HAP-1 (cell line): ENCODE measurements at regions not wholly inside any gene's neighbourhood (a gene's known extent, or its start where the extent isn't known, plus 50 kb on each side); places are given as distances from the start of the nearest gene placed in this dataset.

ENCODE experiments used
- DNase-seq, 2 experiments: peaks; one replicate each; pipeline ENCODE4 v3.0.0-alpha.2; 2016 to 2020; ENCODE audit warnings: low spot score in 2 of 2
- H3K27me3 ChIP-seq: fragments of 250-450 bp; sonication (Bioruptor Pico); 2 replicates; pipeline ENCODE4 v1.5.1; 2020; ENCODE audit warnings: low read depth, mild to moderate bottlenecking, moderate library complexity
- H3K36me3 ChIP-seq: fragments of 250-450 bp; sonication (Bioruptor Pico); replicated peaks from 2 replicates; pipeline ENCODE4 v1.5.1; 2020; ENCODE audit warnings: mild to moderate bottlenecking
- H3K4me1 ChIP-seq: fragments of 250-450 bp; sonication (Bioruptor Pico); 2 replicates; pipeline ENCODE4 v1.5.1; 2020; ENCODE audit warnings: mild to moderate bottlenecking
- H3K4me3 ChIP-seq: fragments of 250-450 bp; sonication (Bioruptor Pico); 2 replicates; pipeline ENCODE4 v1.5.1; 2020; ENCODE audit warnings: mild to moderate bottlenecking, moderate library complexity
- H3K9me3 ChIP-seq: fragments of 250-450 bp; sonication (Bioruptor Pico); 2 replicates; pipeline ENCODE4 v1.5.1; 2020; ENCODE audit warnings: mild to moderate bottlenecking, moderate library complexity
- in situ Hi-C: fragments of 300-500 bp; cut with MboI; formaldehyde crosslinking; loops from 3 replicates; pipeline ENCODE4 v1.14.3; 2020; ENCODE audit warnings: low sequenced_read_pairs, inconsistent platforms, mixed read lengths

DNA sequence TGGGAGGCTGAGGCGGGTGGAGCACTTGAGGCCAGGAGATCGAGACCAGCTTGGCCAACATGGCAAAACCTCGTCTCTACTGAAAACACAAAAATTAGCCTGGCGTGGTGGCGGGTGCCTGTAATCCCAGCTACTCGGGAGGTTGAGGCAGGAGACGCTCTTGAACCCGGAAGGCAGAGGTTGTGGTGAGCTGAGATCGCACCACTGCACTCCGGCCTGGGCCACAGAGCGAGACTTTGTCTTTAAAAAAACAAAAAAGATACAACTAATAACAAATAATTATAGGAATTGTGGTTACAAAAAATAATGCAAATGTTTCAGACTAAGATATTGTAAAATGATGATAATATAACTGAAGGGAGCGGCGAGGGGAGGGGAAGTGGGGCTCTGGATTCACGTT, 90.3 kb upstream of the RTL6 start:
- in situ Hi-C loops = no loop called here

DNA sequence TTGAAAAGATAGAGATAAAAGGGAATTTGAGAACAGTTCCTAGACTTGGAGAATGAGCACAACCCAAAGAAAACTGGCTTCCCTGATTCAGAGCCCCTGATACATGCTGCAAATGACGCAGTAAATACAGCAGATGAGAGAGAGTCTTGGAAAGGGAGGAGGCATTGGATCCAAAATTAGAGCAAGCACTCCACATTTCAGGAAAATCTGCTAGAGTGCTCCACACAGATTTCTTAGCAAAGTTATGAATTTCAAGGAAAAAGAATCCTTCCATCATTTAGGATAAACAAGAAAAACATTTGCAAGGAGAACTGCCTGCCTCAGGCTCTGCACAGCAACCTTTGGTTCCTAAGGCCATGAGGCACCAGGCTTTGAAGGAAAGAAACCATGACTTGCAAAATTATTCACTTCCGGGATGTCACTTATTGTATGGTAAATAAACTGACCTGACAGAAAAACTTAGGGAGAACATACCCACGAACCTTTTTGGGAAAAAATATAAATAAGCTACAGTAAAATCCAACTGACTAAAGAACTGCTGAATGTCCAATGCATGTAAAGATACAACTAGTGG, 89.8 kb upstream of the RTL6 start:
- Histone ChIP-seq H3K36me3 (no peaks in the 10 kb centered on the region), H3K27me3 (peaks cover 6% of the 10 kb centered on the region), H3K4me3 (no peak overlapping the region), H3K4me1 (no peaks in the 10 kb centered on the region), H3K9me3 (no peaks in the 10 kb centered on the region)
- DNase-seq = no peak
- in situ Hi-C loops = no loop called here

More for the DNA sequence above, 90.3 kb upstream of the RTL6 start:
- H3K27me3 ChIP-seq = peaks cover 6% of the 10 kb centered on the region
- no peaks in the 10 kb centered on the region for H3K36me3 ChIP-seq
- H3K4me3 ChIP-seq = no peak overlapping the region
- H3K9me3 ChIP-seq = no peaks in the 10 kb centered on the region
- no peaks in the 10 kb centered on the region for H3K4me1 ChIP-seq
- no peak for DNase-seq

DNA sequence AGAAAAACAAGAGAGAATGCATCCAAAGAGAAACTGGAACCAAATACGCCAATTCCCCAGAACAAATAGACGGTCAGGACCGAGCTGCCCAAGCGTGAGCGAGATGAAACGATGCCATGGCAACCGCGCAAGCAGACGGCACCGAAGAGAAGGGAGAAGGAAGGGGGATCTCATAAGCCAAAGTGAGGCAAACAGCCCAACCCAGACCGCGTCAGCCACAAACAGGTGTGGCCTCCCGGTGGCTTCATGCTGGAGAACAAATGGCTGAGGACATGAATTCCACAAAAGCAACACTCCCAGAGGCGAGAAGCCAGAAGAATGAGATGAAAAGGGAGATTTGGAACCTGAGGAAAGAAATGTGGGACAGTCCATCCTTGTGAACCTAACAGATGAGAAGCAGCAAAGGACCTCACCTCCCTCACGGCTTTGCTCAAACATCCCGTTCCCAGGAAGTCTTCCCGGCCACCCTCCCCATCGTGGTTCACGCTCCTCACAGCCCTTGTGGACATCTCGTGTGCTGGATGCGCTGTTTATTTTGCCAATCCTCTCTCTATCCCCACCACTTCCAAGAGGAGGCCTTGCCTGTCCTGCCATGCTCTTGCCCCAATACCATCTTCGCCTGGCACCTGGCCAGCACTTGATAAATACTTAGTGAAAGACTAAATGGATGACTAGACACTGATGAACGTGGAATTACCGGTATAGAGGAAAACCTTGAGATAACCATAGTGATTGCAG, 89.1 kb upstream of the RTL6 start:
- in situ Hi-C loops = no loop called here
- no peaks in the 10 kb centered on the region for H3K36me3 ChIP-seq
- no peaks in the 10 kb centered on the region for H3K4me1 ChIP-seq
- H3K4me3 ChIP-seq = no peak overlapping the region
- peaks cover 11% of the 10 kb centered on the region for H3K27me3 ChIP-seq
- no peak for DNase-seq
- H3K9me3 ChIP-seq = no peaks in the 10 kb centered on the region

DNA sequence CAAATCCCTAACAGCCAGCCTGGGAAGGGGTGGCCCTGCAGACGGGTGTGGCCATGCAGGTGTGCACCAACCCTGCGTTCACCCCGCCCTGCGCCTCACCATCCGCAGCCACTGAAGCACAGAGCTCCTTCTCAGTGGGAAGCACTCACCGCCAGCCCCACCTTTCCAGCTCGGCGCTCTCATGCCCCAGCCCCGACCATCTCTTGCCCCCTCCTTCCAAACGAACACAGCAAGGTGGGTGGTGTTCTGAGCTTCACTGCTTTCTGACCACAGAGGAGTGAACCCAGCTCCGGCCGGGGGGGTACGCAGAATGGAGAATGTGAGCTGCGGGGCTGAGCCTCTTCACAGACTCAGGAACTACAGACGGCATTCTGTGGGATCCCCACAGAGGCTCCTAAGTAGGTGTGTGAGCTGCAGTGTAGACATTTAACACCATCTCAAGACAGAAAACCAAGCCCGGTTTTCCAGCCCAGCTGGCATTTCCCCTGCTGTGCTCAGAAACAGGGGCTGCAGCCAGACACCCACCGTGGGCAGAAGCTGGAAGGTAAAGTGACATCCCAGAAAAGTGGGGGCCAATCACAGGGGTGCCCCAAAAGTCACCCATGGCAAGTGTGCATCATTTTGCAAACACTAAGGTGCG, 88.4 kb upstream of the RTL6 start:
- DNase-seq = no peak
- no peaks in the 10 kb centered on the region for H3K4me1 ChIP-seq
- no peaks in the 10 kb centered on the region for H3K9me3 ChIP-seq
- peaks cover 18% of the 10 kb centered on the region for H3K27me3 ChIP-seq
- no peaks in the 10 kb centered on the region for H3K36me3 ChIP-seq
- in situ Hi-C loops = no loop called here
- no peak overlapping the region for H3K4me3 ChIP-seq

DNA sequence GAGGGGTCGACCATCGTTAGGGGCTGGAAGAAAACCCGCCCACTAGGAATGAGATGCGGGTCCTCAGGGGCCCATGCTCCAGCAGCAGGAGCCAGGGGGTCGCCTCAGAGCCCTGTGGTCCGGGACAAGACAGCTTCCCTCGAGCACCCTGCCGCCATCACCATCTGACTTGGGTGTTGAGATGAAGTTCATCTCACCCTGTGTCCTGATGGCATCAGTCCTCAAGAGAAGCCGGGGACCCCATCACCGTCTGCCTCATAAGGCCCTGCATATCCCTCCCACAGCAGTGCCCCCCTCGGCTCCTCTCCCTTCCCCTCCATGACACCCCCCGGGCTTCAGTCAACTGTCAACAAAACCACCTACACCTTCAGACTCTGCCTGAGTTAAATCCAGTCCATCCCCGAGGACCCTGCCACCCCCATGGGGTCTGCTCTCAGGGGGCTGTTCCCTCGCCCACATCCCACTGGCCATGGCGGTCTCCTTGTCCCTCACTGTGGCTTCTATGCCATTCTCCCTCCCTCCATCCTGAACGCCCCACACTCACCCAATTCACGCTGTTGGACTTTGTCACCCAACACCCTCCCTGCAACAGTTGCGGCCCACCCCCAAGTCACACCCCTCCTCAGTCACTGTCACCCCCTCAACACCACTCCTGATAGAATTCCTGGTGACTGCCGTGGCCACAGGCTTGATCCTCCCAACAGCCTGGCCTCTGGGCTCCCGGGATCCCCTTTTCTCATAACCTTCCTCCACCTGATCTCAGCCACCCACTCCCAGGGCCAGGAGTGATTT, 87.7 kb upstream of the RTL6 start:
- in situ Hi-C loops = no loop called here
- no peaks in the 10 kb centered on the region for H3K36me3 ChIP-seq
- peaks cover 23% of the 10 kb centered on the region for H3K27me3 ChIP-seq

DNA sequence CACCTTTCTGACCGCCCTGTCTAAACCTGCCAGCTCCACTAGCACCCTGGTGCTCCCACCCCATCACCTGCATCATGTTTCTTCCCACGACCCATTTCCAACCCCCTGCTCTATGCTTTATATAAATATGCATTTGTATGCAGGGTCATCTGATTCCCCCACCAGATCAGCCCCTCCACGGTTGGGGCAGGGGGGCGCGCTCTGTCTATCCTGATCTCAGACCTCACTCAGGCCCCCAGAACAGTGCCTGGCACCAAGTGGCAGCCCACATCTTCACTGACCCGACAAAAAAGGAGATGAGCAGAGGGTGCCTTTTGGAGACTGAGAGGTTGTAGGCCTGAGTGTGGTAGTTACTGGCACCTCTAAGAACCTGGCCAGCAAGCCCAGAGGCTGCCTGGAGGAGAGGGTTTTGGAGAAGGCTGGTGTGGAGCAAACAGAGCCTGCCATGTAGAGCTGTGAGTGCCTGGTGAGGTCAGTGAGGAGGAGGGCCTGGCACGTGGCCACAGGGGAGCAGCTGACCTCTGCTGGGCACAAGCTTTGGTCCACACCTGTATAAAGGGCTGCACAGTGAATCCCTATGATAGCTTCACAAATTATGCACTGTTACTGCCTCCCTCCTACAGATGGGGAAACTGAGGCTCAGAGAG, 86.3 kb upstream of the RTL6 start:
- no peaks in the 10 kb centered on the region for H3K4me1 ChIP-seq
- H3K27me3 ChIP-seq = peaks cover 29% of the 10 kb centered on the region
- no peaks in the 10 kb centered on the region for H3K36me3 ChIP-seq
- H3K9me3 ChIP-seq = no peaks in the 10 kb centered on the region
- in situ Hi-C loops = no loop called here
- DNase-seq = no peak
- no peak overlapping the region for H3K4me3 ChIP-seq

More for the DNA sequence above, 87.7 kb upstream of the RTL6 start:
- no peaks in the 10 kb centered on the region for H3K4me1 ChIP-seq
- no peaks in the 10 kb centered on the region for H3K9me3 ChIP-seq
- no peak overlapping the region for H3K4me3 ChIP-seq
- no peak for DNase-seq

DNA sequence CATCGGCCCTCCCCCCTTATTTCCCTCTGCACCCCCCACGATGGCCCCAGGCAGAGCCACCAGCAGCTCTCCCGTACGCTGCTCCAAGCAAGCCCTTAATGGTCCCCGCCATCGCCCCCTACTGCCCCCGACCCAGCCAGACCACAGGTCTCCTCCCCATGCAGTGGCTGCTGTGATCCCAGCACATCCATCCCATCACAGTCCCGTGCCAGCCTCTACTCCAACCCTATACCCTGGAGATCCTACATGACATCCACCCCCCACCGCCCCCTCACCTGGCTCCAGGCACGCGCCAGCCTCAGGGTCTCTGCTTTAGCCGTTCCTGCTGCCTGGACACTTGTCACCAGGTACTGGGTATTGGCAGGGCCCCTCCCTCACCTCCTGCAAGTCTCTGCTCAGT, 85.8 kb upstream of the RTL6 start:
- H3K4me3 ChIP-seq = no peak overlapping the region
- DNase-seq = no peak
- H3K4me1 ChIP-seq = no peaks in the 10 kb centered on the region
- in situ Hi-C loops = no loop called here
- H3K9me3 ChIP-seq = no peaks in the 10 kb centered on the region
- peaks cover 29% of the 10 kb centered on the region for H3K27me3 ChIP-seq
- no peaks in the 10 kb centered on the region for H3K36me3 ChIP-seq

DNA sequence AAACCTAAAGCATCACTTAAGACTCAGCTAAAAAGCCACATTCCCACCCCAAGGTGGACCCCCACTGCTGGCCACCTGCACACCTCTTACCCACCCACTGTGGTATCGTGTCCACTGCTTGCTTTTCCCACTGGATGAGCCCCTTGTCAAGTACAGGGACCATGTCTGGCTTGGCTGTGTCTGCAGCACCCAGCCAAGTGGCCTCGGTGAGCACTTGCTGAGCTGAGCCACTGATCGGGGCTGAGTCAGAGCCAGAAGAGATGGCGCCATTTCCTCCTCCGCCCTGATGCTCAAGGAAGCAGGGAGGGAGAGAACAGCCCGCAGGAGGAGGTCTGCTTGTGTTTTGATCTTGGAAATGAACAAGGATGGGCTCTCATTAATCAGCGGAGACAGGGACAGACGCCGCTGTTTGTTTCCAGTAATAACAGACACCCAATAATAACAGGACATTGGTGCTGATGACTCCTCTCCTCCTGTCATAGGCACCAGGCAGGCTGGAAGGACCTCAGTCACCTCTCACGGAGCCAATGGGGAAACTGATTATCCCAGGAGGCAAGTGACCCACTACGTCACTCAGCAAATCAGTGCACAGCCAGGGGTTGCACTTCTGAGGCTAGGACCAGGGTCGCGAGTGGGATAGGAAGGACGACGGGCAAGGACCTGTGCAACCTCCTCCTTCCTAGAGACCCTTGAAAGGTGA, 85.2 kb upstream of the RTL6 start:
- in situ Hi-C loops = no loop called here
- Histone ChIP-seq H3K4me1 (no peaks in the 10 kb centered on the region), H3K4me3 (no peak overlapping the region), H3K9me3 (no peaks in the 10 kb centered on the region), H3K36me3 (no peaks in the 10 kb centered on the region), H3K27me3 (peaks cover 29% of the 10 kb centered on the region)
- DNase-seq = no peak

DNA sequence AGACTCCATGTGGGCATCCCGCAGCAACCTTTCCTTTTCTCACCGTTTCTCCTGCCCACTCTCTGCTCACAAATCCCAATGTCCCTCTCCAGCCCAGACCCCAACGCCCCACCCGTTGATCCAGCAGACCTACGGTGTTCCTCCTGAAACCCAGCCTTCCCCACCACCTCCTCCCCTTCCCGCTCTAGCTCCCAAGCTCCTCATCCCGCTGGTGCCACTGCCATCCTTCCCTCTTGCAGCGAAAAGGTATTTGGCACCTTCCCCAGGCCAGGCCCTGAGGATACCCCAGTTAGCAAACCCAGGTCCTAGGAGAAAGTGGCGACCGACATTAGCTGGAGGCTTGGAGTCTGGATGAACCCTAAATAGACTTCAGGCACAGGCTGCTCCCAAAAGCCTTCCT, 84.0 kb upstream of the RTL6 start:
- Histone ChIP-seq H3K4me3 (no peak overlapping the region), H3K4me1 (no peaks in the 10 kb centered on the region), H3K36me3 (no peaks in the 10 kb centered on the region), H3K27me3 (peaks cover 30% of the 10 kb centered on the region), H3K9me3 (no peaks in the 10 kb centered on the region)
- in situ Hi-C loops = no loop called here
- DNase-seq = no peak

DNA sequence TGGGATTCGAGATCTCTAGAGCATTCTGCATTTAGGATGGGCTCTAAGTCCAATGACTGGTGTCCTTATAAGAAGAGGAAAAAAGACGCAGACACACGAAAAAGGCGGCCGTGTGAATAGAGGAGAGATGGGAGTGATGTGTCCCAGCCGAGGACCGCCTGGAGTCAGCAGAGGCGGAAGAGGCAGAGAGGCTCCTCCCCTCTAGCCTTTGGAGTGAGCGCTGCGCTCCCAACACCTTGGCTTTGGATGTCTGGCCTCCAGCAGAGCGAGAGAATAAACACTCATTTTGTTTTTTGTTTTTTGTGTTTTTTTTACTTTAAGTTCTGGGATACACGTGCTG, 83.0 kb upstream of the RTL6 start:
- no peak for DNase-seq
- Histone ChIP-seq H3K9me3 (no peaks in the 10 kb centered on the region), H3K36me3 (no peaks in the 10 kb centered on the region), H3K4me1 (no peaks in the 10 kb centered on the region), H3K4me3 (no peak overlapping the region), H3K27me3 (peaks cover 35% of the 10 kb centered on the region)
- in situ Hi-C loops = no loop called here

DNA sequence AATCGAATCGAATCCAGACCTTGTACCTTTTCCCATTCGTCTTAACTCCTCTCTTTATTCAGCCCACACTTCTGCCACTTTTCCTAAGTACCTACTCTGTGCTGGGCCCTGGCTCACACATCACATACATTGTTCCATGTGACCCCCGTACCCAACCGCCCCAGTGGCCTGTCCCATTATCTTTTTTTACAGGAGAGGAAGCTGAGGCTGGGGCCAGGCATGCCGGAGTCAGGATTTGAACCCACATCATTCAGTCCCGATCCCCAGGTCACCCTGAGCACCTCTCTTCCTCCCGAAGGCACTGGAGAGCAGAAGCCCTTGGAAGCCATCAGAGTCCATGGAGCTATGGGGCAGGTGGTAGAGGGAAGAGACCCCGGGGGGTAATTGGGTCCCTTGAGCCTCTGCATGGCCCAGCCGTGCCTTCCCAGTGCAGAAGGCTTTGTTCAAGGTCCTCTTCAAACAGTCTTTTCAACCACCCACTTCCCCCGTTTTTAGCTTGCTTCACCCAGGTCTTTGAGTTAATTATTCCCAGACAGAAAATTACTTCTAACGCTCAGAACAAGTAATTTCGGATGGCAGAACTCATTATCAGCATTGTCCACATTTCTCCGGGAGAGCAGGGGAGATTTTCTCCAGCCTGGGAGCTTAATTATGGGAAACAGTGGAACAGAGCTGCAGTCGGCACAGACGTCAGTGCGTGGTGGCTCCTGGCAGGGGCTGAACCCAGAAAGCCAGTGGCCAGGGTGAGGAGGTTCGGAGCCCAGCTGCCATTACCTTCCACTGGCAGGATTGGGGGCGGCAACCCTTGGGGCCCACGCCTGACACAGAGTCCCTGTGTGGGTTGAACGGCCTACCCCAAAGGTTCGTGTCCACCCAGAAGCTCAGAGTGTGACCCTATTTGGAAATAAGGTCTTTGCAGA, 82.4 kb upstream of the RTL6 start:
- Histone ChIP-seq H3K4me3 (no peak overlapping the region), H3K36me3 (no peaks in the 10 kb centered on the region), H3K27me3 (peaks cover 37% of the 10 kb centered on the region), H3K4me1 (no peaks in the 10 kb centered on the region), H3K9me3 (no peaks in the 10 kb centered on the region)
- DNase-seq = no peak
- in situ Hi-C loops = no loop called here

DNA sequence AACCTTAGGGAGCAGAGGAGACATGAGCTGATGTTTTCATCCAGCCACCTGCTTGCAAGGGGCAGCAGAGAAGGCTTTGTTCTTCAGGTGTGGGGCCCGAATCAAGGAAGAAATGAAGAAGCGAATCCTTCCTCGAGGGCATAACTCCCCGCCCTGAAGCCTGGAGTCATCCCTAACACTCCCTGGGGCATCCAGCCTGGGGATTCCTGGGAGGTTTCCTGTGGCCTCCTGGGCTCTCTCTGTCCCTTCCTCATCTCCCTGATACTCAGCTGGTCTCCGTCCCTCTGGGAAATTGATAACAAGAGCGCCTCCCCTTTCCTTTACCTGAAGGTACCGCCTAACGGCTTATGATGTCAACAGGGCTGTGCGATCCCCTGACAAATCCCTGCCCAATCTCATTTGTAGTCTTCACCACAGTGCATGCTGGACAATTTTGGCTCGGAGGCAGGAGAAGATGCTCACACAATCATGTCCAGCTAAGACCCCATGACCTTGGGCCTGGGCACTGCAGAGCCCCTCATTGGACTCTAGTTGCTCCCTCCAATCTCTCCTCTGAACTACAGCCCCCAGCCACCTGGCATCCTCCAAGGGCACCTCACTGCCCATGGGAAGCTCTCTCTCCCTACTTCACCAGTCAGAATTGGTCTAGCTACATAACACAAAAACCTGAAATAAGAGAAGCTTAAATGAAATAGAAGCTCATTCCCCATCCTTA, 80.6 kb upstream of the RTL6 start:
- peaks cover 37% of the 10 kb centered on the region for H3K27me3 ChIP-seq
- H3K4me1 ChIP-seq = no peaks in the 10 kb centered on the region
- H3K4me3 ChIP-seq = no peak overlapping the region
- no peaks in the 10 kb centered on the region for H3K36me3 ChIP-seq
- no peaks in the 10 kb centered on the region for H3K9me3 ChIP-seq
- in situ Hi-C loops = no loop called here
- DNase-seq = no peak
